GM23248 (cell line): ENCODE measurements at regions not wholly inside any gene's neighbourhood (a gene's known extent, or its start where the extent isn't known, plus 50 kb on each side); places are given as distances from the start of the nearest gene placed in this dataset.

Source experiments
- EZH2 ChIP-seq: fragments of 200-600 bp; sonication (generic); IDR thresholded peaks from 2 replicates; pipeline ENCODE4 v1.6.1; 2018; ENCODE audit warnings: antibody characterized with exemption, mild to moderate bottlenecking; ENCODE audit not compliant: insufficient read depth, poor library complexity, severe bottlenecking
- EZH2phosphoT487 ChIP-seq: fragments of 200-600 bp; sonication (generic); IDR thresholded peaks from 2 replicates; pipeline ENCODE4 v1.6.1; 2018; ENCODE audit warnings: antibody characterized with exemption, moderate library complexity, mild to moderate bottlenecking, low read depth; ENCODE audit not compliant: insufficient read depth

DNA sequence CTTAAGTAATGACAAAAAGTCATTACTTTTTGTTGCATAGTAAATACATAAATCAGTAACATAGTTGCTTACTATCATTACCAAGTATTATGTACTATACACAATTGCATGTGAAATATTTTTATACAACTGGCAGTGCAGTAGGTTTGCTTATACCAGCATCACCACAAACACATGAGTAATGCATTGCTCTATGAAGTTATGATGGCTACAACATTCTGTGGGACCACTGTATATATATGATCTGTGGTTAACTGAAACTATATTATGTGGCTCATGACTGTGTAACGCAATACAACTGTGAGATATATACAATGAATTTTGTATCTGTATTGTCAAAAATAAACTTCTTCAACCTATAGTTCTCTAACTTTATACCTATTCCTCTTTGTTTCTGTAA is 113.7 kb upstream of the RBMS3 start:
- TF ChIP-seq EZH2 (no peak), EZH2phosphoT487 (no peak)
